H1 (cell line): ENCODE measurements at regions not wholly inside any gene's neighbourhood (a gene's known extent, or its start where the extent isn't known, plus 50 kb on each side); places are given as distances from the start of the nearest gene placed in this dataset.

ENCODE experiments used
- CTCF ChIA-PET: fragments of 300-600 bp; sonication (Branson Sonifier 250); formaldehyde crosslinking; loops from one replicate; lab custom pipeline; 2021; ENCODE audit not compliant: partially characterized antibody; lab: Charles Lee
- POLR2A ChIA-PET: fragments of 300-600 bp; sonication (Branson Sonifier 250); formaldehyde crosslinking; loops from one replicate; lab custom pipeline; 2021; ENCODE audit warnings: inconsistent platforms; ENCODE audit not compliant: partially characterized antibody; lab: Charles Lee
- DNase-seq, 2 experiments: peaks; one replicate each; pipeline versions ENCODE4 v3.0.0 to v3.0.0-alpha.2; 2010 to 2022; ENCODE audit warnings: low spot score in 2 of 2, low read depth in 1 of 2, mixed read lengths in 1 of 2
- FAIRE-seq: peaks from 2 replicates; lab custom pipeline; 2011; peaks lifted over from hg19 to GRCh38; lab: Jason Lieb, UNC
- H2AFZ ChIP-seq: 2 replicates; pipeline ENCODE4 v1.8.1; 2012; ENCODE audit warnings: low read length, inconsistent platforms
- H2AK5ac ChIP-seq: 2 replicates; pipeline ENCODE4 v1.6.1; 2013; ENCODE audit warnings: low read depth, low read length
- H2BK120ac ChIP-seq: replicated peaks from 2 replicates; pipeline ENCODE3; 2013; ENCODE audit warnings: low read depth, low read length, inconsistent platforms
- H2BK12ac ChIP-seq: 2 replicates; pipeline ENCODE4 v1.6.1; 2013; ENCODE audit warnings: low read depth, low read length
- H2BK15ac ChIP-seq: 2 replicates; pipeline ENCODE4 v1.6.1; 2013; ENCODE audit warnings: low read length
- H2BK20ac ChIP-seq: 2 replicates; pipeline ENCODE4 v1.6.1; 2013; ENCODE audit warnings: low read length
- H2BK5ac ChIP-seq: 2 replicates; pipeline ENCODE4 v1.6.1; 2013; ENCODE audit warnings: low read depth, low read length
- H3K14ac ChIP-seq: 2 replicates; pipeline ENCODE4 v1.6.1; 2013; ENCODE audit warnings: inconsistent platforms; ENCODE audit not compliant: insufficient read length
- H3K18ac ChIP-seq: 2 replicates; pipeline ENCODE4 v1.6.1; 2013; ENCODE audit warnings: low read length; ENCODE audit errors: extremely low read depth
- H3K23ac ChIP-seq: 2 replicates; pipeline ENCODE4 v1.6.1; 2013; ENCODE audit warnings: inconsistent platforms; ENCODE audit not compliant: insufficient read length
- H3K23me2 ChIP-seq: 2 replicates; pipeline ENCODE4 v1.6.1; 2013; ENCODE audit warnings: low read depth, low read length
- H3K27ac ChIP-seq: 2 replicates; pipeline ENCODE4 v1.6.1; 2011; ENCODE audit warnings: low read depth, low read length, inconsistent platforms
- H3K27me3 ChIP-seq, 4 experiments: replicated peaks in 1 of 4; 1 replicate in 1 of 4; 2 replicates in 3 of 4; pipeline versions ENCODE4 v1.6.1 to v1.8.1; 2011 to 2013; ENCODE audit warnings: low read length in 3 of 4, mild to moderate bottlenecking in 3 of 4, inconsistent platforms in 2 of 4, mixed read lengths in 2 of 4, moderate library complexity in 1 of 4; ENCODE audit not compliant: control insufficient read depth in 3 of 4, insufficient read depth in 3 of 4; ENCODE audit errors: extremely low read depth in 1 of 4
- H3K36me3 ChIP-seq, 4 experiments: 2 replicates each; pipeline versions ENCODE4 v1.6.1 to v1.8.1; 2011 to 2013; ENCODE audit warnings: mild to moderate bottlenecking in 4 of 4, low read length in 3 of 4, moderate library complexity in 2 of 4, control low read depth in 1 of 4, inconsistent platforms in 1 of 4; ENCODE audit not compliant: insufficient read depth in 4 of 4, control insufficient read depth in 2 of 4
- H3K4ac ChIP-seq: replicated peaks from 2 replicates; pipeline ENCODE3; 2013; ENCODE audit warnings: low read length, low read depth, mixed read lengths, inconsistent platforms; ENCODE audit not compliant: insufficient read length
- H3K4me1 ChIP-seq, 4 experiments: replicated peaks in 1 of 4; 1 replicate in 1 of 4; 2 replicates in 3 of 4; pipeline versions ENCODE4 v1.6.1 to v1.8.1; 2011 to 2013; ENCODE audit warnings: low read length in 3 of 4, inconsistent platforms in 2 of 4, mixed read lengths in 1 of 4; ENCODE audit not compliant: insufficient read depth in 4 of 4, control insufficient read depth in 3 of 4
- H3K4me2 ChIP-seq, 2 experiments: 2 replicates each; pipeline versions ENCODE4 v1.6.1 to v1.8.1; 2011 to 2013; ENCODE audit warnings: low read depth in 2 of 2, low read length in 2 of 2, control low read depth in 1 of 2, inconsistent platforms in 1 of 2, mild to moderate bottlenecking in 1 of 2; ENCODE audit not compliant: insufficient read depth in 1 of 2
- H3K4me3 ChIP-seq, 4 experiments: fragments of 200-600, 300-600 bp in 1 of 4; sonication (generic), shearing (Covaris generic), sonication (Bioruptor Twin) in 1 of 4; 2 replicates each; pipeline versions ENCODE4 v1.5.1 to v1.8.1; 2011 to 2016; ENCODE audit warnings: low read length in 4 of 4, low read depth in 3 of 4, control low read depth in 2 of 4, inconsistent platforms in 2 of 4, mild to moderate bottlenecking in 2 of 4, mixed read lengths in 1 of 4, moderate library complexity in 1 of 4; ENCODE audit not compliant: insufficient read depth in 2 of 4; ENCODE audit errors: extremely low read depth in 1 of 4
- H3K56ac ChIP-seq: replicated peaks from 2 replicates; pipeline ENCODE3; 2013; ENCODE audit warnings: low read depth, mild to moderate bottlenecking, mixed read lengths, low read length, inconsistent platforms; ENCODE audit not compliant: insufficient read length
- H3K79me1 ChIP-seq: 2 replicates; pipeline ENCODE4 v1.6.1; 2013; ENCODE audit warnings: low read depth, low read length, control low read depth
- H3K79me2 ChIP-seq, 2 experiments: 2 replicates each; pipeline versions ENCODE4 v1.6.1 to v1.8.1; 2012 to 2013; ENCODE audit warnings: low read length in 2 of 2, mild to moderate bottlenecking in 2 of 2, inconsistent platforms in 1 of 2; ENCODE audit not compliant: insufficient read depth in 2 of 2, control insufficient read depth in 1 of 2
- H3K9ac ChIP-seq, 4 experiments: replicated peaks in 1 of 4; 1 replicate in 1 of 4; 2 replicates in 3 of 4; pipeline versions ENCODE4 v1.6.1 to v1.8.1; 2011 to 2013; ENCODE audit warnings: low read depth in 3 of 4, low read length in 3 of 4, control low read depth in 2 of 4, mild to moderate bottlenecking in 2 of 4, moderate library complexity in 2 of 4, inconsistent platforms in 1 of 4; ENCODE audit errors: extremely low read depth in 1 of 4
- H3K9me3 ChIP-seq, 2 experiments: 2 replicates each; pipeline versions ENCODE4 v1.6.1 to v1.8.1; 2012 to 2013; ENCODE audit warnings: mild to moderate bottlenecking in 2 of 2, moderate library complexity in 2 of 2, control low read depth in 1 of 2, inconsistent platforms in 1 of 2, low read depth in 1 of 2, low read length in 1 of 2, mixed read lengths in 1 of 2; ENCODE audit not compliant: insufficient read depth in 2 of 2
- H4K20me1 ChIP-seq, 2 experiments: replicated peaks in 1 of 2; 2 replicates each; pipeline versions ENCODE3 to v1.8.1; 2011 to 2013; ENCODE audit warnings: inconsistent platforms in 2 of 2, low read length in 2 of 2, mild to moderate bottlenecking in 1 of 2; ENCODE audit not compliant: insufficient read depth in 2 of 2, control insufficient read depth in 1 of 2
- H4K5ac ChIP-seq: 2 replicates; pipeline ENCODE4 v1.6.1; 2013; ENCODE audit warnings: low read length, low read depth, mixed read lengths, inconsistent platforms; ENCODE audit not compliant: insufficient read length
- H4K8ac ChIP-seq: 2 replicates; pipeline ENCODE4 v1.8.0; 2013; ENCODE audit warnings: mild to moderate bottlenecking, moderate library complexity, low read length, inconsistent platforms; ENCODE audit not compliant: insufficient read depth; ENCODE audit errors: extremely low read depth
- H4K91ac ChIP-seq: replicated peaks from 2 replicates; pipeline ENCODE3; 2013; ENCODE audit warnings: low read length, mixed read lengths, inconsistent platforms; ENCODE audit not compliant: insufficient read length
- BACH1 ChIP-seq: IDR thresholded peaks from 2 replicates; pipeline ENCODE4 v1.6.1; 2012; ENCODE audit warnings: low read length, improper control_type of control experiment
- BRCA1 ChIP-seq: IDR thresholded peaks from 2 replicates; pipeline ENCODE4 v1.6.1; 2012; ENCODE audit warnings: low read depth, low read length, improper control_type of control experiment
- EGR1 ChIP-seq: IDR thresholded peaks from 2 replicates; pipeline ENCODE4 v1.6.1; 2011; ENCODE audit warnings: low read depth, low read length, borderline replicate concordance
- EP300 ChIP-seq, 2 experiments: IDR thresholded peaks; 1 replicate in 1 of 2; 2 replicates in 1 of 2; pipeline ENCODE4 v1.6.1; 2011 to 2012; ENCODE audit warnings: low read depth in 2 of 2, low read length in 2 of 2, mild to moderate bottlenecking in 2 of 2, borderline replicate concordance in 1 of 2, inconsistent platforms in 1 of 2, moderate library complexity in 1 of 2
- POLR2AphosphoS5 ChIP-seq: IDR thresholded peaks from 2 replicates; pipeline ENCODE4 v1.6.1; 2011; ENCODE audit warnings: low read depth, low read length
- RBBP5 ChIP-seq: IDR thresholded peaks from 2 replicates; pipeline ENCODE4 v1.7.1; 2012; ENCODE audit warnings: low read depth, mild to moderate bottlenecking, inconsistent platforms, low read length, moderate library complexity, borderline replicate concordance
- RFX5 ChIP-seq: IDR thresholded peaks from 2 replicates; pipeline ENCODE4 v1.6.1; 2011; ENCODE audit warnings: low read depth, low read length, improper control_type of control experiment, borderline replicate concordance
- RXRA ChIP-seq: IDR thresholded peaks from 2 replicates; pipeline ENCODE4 v1.6.1; 2011; ENCODE audit warnings: low read depth, mild to moderate bottlenecking, low read length, moderate library complexity; ENCODE audit not compliant: insufficient read depth
- SAP30 ChIP-seq: fragments of 300-600 bp; sonication (generic); IDR thresholded peaks from 2 replicates; pipeline ENCODE4 v1.7.1; 2012; ENCODE audit warnings: low read length, moderate library complexity, mild to moderate bottlenecking, inconsistent platforms; ENCODE audit not compliant: insufficient read depth, insufficient replicate concordance
- SIN3A ChIP-seq, 2 experiments: IDR thresholded peaks in 1 of 2; conservative IDR thresholded peaks in 1 of 2; 2 replicates each; pipeline ENCODE4 v1.6.1; 2011 to 2012; ENCODE audit warnings: low read length in 2 of 2, improper control_type of control experiment in 1 of 2, low read depth in 1 of 2, mild to moderate bottlenecking in 1 of 2
- TAF7 ChIP-seq: optimal IDR thresholded peaks from 2 replicates; pipeline ENCODE3; 2011; ENCODE audit warnings: low read depth, mild to moderate bottlenecking, inconsistent platforms, low read length, moderate library complexity, borderline replicate concordance
- TBP ChIP-seq: IDR thresholded peaks from 2 replicates; pipeline ENCODE4 v1.6.1; 2011; ENCODE audit warnings: low read depth, low read length, improper control_type of control experiment
- TCF12 ChIP-seq: IDR thresholded peaks from 2 replicates; pipeline ENCODE4 v1.6.1; 2011; ENCODE audit warnings: low read depth, mild to moderate bottlenecking, low read length
- WGBS, 2 experiments: shearing (Covaris generic) in 1 of 2; methylation state at CpG; one replicate each; pipeline versions ENCODE4 v1.1.6 to v1.1.7; 2013 to 2015; ENCODE audit warnings: low lambda C conversion rate in 2 of 2, mixed read lengths in 2 of 2, inconsistent platforms in 1 of 2, low coverage in 1 of 2, missing lambda C conversion rate in 1 of 2; ENCODE audit not compliant: insufficient replicate concordance in 2 of 2, insufficient coverage in 1 of 2, insufficient read length in 1 of 2; ENCODE audit errors: extremely low coverage in 1 of 2, missing lambda C conversion rate in 1 of 2; 5-methylcytosine and 5-hydroxymethylcytosine counted together
- TF ChIP-seq, protein P1 (sequence below): IDR thresholded peaks from 2 replicates; pipeline ENCODE4 v1.6.1; 2011; ENCODE audit warnings: low read depth, mild to moderate bottlenecking, low read length; ENCODE audit not compliant: insufficient read depth

DNA sequence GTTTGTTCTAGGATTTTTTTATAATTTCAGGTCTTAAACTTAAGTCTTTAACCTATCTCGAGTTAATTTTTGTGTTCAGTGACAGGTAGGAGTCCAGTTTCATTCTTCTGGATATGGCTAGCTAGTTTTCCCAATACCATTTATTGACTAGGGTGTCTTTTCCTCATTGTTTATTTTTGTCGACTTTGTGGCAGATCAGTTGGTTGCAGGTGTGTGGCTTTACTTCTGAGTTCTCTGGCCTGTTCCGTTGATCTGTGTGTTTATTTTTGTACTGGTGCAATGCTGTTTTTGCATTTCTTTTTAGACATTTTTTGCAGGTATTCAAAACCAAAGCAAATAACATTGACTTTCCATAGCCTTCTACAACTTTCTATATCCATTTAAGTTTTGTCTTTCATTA, 121.7 kb downstream of the ETNK1 start:
- Histone ChIP-seq H2BK20ac (no peak overlapping the region), H4K20me1 (no peaks in the 10 kb centered on the region), H3K23me2 (no peaks in the 10 kb centered on the region), H3K79me1 (no peaks in the 10 kb centered on the region), H4K5ac (no peak overlapping the region), H2BK120ac (no peak overlapping the region), H2BK15ac (no peak overlapping the region), H4K91ac (no peak overlapping the region), H4K8ac (no peak overlapping the region), H3K4me3 (no peak overlapping the region), H3K14ac (no peak overlapping the region), H2BK12ac (no peak overlapping the region)
- no peak for DNase-seq
- WGBS, 2 experiments, result 91% methylated on average over 3 of the region's 3 CpGs; no CpG with 5 or more reads in 1 of the 2 experiments
- ChIA-PET CTCF (no interaction called here), POLR2A (no interaction called here)
- FAIRE-seq, result no peak
- TF ChIP-seq TBP (no peak), SIN3A (conservative IDR thresholded peaks at IDR 0.05 in 1 of 2, IDR thresholded peaks at IDR 0.05 in 1 of 2; ENCODE audit: low read depth in 1 of 2, low read length in 2 of 2) (no peak), RFX5 (no peak), BRCA1 (no peak), RBBP5 (no peak), POLR2AphosphoS5 (no peak), EP300 (IDR thresholded peaks at IDR 0.05; ENCODE audit: borderline replicate concordance in 1 of 2, low read depth in 2 of 2, low read length in 2 of 2) (no peak), BACH1 (no peak), TCF12 (no peak), RXRA (no peak), TAF7 (no peak), EGR1 (no peak), SAP30 (no peak)
- TF ChIP-seq, protein P1, sequence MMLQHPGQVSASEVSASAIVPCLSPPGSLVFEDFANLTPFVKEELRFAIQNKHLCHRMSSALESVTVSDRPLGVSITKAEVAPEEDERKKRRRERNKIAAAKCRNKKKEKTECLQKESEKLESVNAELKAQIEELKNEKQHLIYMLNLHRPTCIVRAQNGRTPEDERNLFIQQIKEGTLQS, result no peak
- TF ChIP-seq, all 59 proteins: peak for 0
- Histone ChIP-seq H3K79me2 (no peaks in the 10 kb centered on the region), H3K4me1 (no peaks in the 10 kb centered on the region), H3K27ac (no peak overlapping the region), H3K23ac (no peak overlapping the region), H3K27me3 (no peaks in the 10 kb centered on the region), H3K9ac (no peak overlapping the region), H3K4me2 (no peak overlapping the region), H2AK5ac (no peak overlapping the region), H3K56ac (no peak overlapping the region), H3K18ac (no peak overlapping the region), H3K36me3 (no peaks in the 10 kb centered on the region), H2AFZ (no peak overlapping the region), H3K4ac (no peak overlapping the region), H3K9me3 (no peaks in the 10 kb centered on the region), H2BK5ac (no peak overlapping the region)
